HCT116 (cell line): ENCODE measurements at regions not wholly inside any gene's neighbourhood (a gene's known extent, or its start where the extent isn't known, plus 50 kb on each side); places are given as distances from the start of the nearest gene placed in this dataset.

Experiments
- ATAC-seq: fragments of 200-7000 bp; cut with Tn5 transposase; 2 replicates; pipeline ENCODE4 v1.9.1; 2020; ENCODE audit warnings: mild to moderate bottlenecking, moderate library complexity
- BruUV-seq: library from RNA; stranded (reverse); fragments of 400-500 nt; replicated peaks from 2 replicates; lab custom pipeline; 2021; lab: Mats Ljungman, UMichigan
- CTCF ChIA-PET: fragments of 300-600 bp; sonication (Branson Sonifier 250); formaldehyde crosslinking; loops from one replicate; lab custom pipeline; 2021; ENCODE audit warnings: antibody characterized with exemption; lab: Charles Lee
- POLR2A ChIA-PET: fragments of 300-600, 350-600 bp; sonication (Branson Sonifier 250); formaldehyde crosslinking; loops from one replicate; lab custom pipeline; 2021; ENCODE audit warnings: antibody characterized with exemption; lab: Charles Lee
- RAD21 ChIA-PET, 2 experiments: fragments of 300-600 bp; sonication (Branson Sonifier 250); formaldehyde crosslinking; loops; one replicate each; lab custom pipeline; 2023; ENCODE audit warnings: low total read pairs in 2 of 2; ENCODE audit not compliant: uncharacterized antibody in 2 of 2, unreplicated experiment in 2 of 2, low non-redundant PET in 1 of 2; lab: Charles Lee
- DNase-seq: peaks from one replicate; pipeline ENCODE4 v3.0.0-alpha.2; 2010; ENCODE audit warnings: low read depth, low spot score
- H2AFZ ChIP-seq: fragments of 200-600 bp; shearing (Covaris generic), sonication (generic); 2 replicates; pipeline ENCODE4 v1.6.1; 2017; ENCODE audit warnings: low read depth, mixed run types, mixed read lengths, antibody characterized with exemption, low read length; ENCODE audit not compliant: poor library complexity, severe bottlenecking
- H3K27ac ChIP-seq: 2 replicates; pipeline ENCODE4 v1.5.1; 2012; ENCODE audit warnings: low read depth, low read length
- H3K27me3 ChIP-seq: fragments of 200-600 bp; sonication (generic); 2 replicates; pipeline ENCODE4 v1.6.1; 2016; ENCODE audit warnings: mixed run types, low read length, mixed read lengths; ENCODE audit not compliant: insufficient read depth
- H3K36me3 ChIP-seq, 2 experiments: fragments of 200-500 bp in 1 of 2; fragments of 200-600 bp in 1 of 2; sonication (Bioruptor generic) in 1 of 2; sonication (generic) in 1 of 2; 2 replicates each; pipeline versions ENCODE4 v1.5.1 to v1.6.1; 2014 to 2016; ENCODE audit warnings: low read length in 2 of 2, inconsistent platforms in 1 of 2, mixed read lengths in 1 of 2, mixed run types in 1 of 2; ENCODE audit not compliant: insufficient read depth in 2 of 2, control insufficient read depth in 1 of 2
- H3K4me1 ChIP-seq, 2 experiments: fragments of 200-600 bp in 1 of 2; sonication (generic) in 1 of 2; 2 replicates each; pipeline versions ENCODE4 v1.5.1 to v1.6.1; 2012 to 2017; ENCODE audit warnings: low read length in 2 of 2, inconsistent platforms in 1 of 2, mild to moderate bottlenecking in 1 of 2, mixed read lengths in 1 of 2, mixed run types in 1 of 2, moderate library complexity in 1 of 2; ENCODE audit not compliant: insufficient read depth in 2 of 2, control insufficient read depth in 1 of 2
- H3K4me2 ChIP-seq: fragments of 200-600 bp; sonication (generic); 2 replicates; pipeline ENCODE4 v1.6.1; 2017; ENCODE audit warnings: mixed run types, low read length, mixed read lengths
- H3K4me3 ChIP-seq, 2 experiments: fragments of 200-600 bp in 1 of 2; sonication (generic) in 1 of 2; replicated peaks in 1 of 2; 2 replicates each; pipeline ENCODE4 v1.5.1; 2011 to 2016; ENCODE audit warnings: low read length in 2 of 2, control low read depth in 1 of 2, low read depth in 1 of 2, mild to moderate bottlenecking in 1 of 2, mixed read lengths in 1 of 2, mixed run types in 1 of 2
- H3K79me2 ChIP-seq: fragments of 200-600 bp; sonication (generic); 2 replicates; pipeline ENCODE4 v1.6.1; 2017; ENCODE audit warnings: mild to moderate bottlenecking, mixed run types, low read length, moderate library complexity, mixed read lengths; ENCODE audit not compliant: insufficient read depth
- H3K9ac ChIP-seq: fragments of 200-600 bp; sonication (generic); 2 replicates; pipeline ENCODE4 v1.6.1; 2016; ENCODE audit warnings: low read length, mixed read lengths
- H3K9me2 ChIP-seq: fragments of 200-600 bp; sonication (generic), shearing (Covaris generic); 2 replicates; pipeline ENCODE4 v1.6.1; 2017; ENCODE audit warnings: mixed run types, mild to moderate bottlenecking, moderate library complexity; ENCODE audit not compliant: insufficient read depth
- H3K9me3 ChIP-seq, 2 experiments: fragments of 200-500 bp in 1 of 2; fragments of 200-600 bp in 1 of 2; sonication (Bioruptor generic) in 1 of 2; sonication (generic) in 1 of 2; 2 replicates each; pipeline ENCODE4 v1.6.1; 2014 to 2017; ENCODE audit warnings: low read length in 2 of 2, mixed read lengths in 2 of 2, inconsistent platforms in 1 of 2, low read depth in 1 of 2, mild to moderate bottlenecking in 1 of 2, mixed run types in 1 of 2, moderate library complexity in 1 of 2; ENCODE audit not compliant: control insufficient read depth in 1 of 2, insufficient read depth in 1 of 2
- H4K20me1 ChIP-seq: fragments of 200-600 bp; sonication (generic), shearing (Covaris generic); 2 replicates; pipeline ENCODE4 v1.6.1; 2017; ENCODE audit warnings: mixed run types, mild to moderate bottlenecking, moderate library complexity; ENCODE audit not compliant: insufficient read depth
- EGR1 ChIP-seq: IDR thresholded peaks from 2 replicates; pipeline ENCODE4 v1.6.1; 2012; ENCODE audit warnings: low read depth
- EZH2phosphoT487 ChIP-seq: fragments of 200-600 bp; IDR thresholded peaks from 2 replicates; pipeline ENCODE4 v1.6.1; 2018; ENCODE audit warnings: antibody characterized with exemption, borderline replicate concordance
- POLR2A ChIP-seq: IDR thresholded peaks from 2 replicates; pipeline ENCODE4 v1.7.0; 2011; ENCODE audit warnings: borderline replicate concordance; ENCODE audit not compliant: insufficient read depth, insufficient read length; ENCODE audit errors: extremely low read depth
- POLR2AphosphoS5 ChIP-seq: IDR thresholded peaks from 2 replicates; pipeline ENCODE4 v1.6.1; 2011; ENCODE audit warnings: mild to moderate bottlenecking, low read depth, low read length, moderate library complexity
- SP1 ChIP-seq: IDR thresholded peaks from 2 replicates; pipeline ENCODE4 v1.6.1; 2012; ENCODE audit warnings: low read depth
- SRF ChIP-seq: IDR thresholded peaks from 2 replicates; pipeline ENCODE4 v1.6.1; 2012; ENCODE audit warnings: low read depth
- TCF7L2 ChIP-seq: IDR thresholded peaks from 2 replicates; pipeline ENCODE4 v1.7.0; 2011; ENCODE audit warnings: borderline replicate concordance, inconsistent platforms; ENCODE audit not compliant: insufficient read depth, insufficient read length; ENCODE audit errors: extremely low read depth
- YY1 ChIP-seq: IDR thresholded peaks from 2 replicates; pipeline ENCODE4 v1.6.1; 2011; ENCODE audit warnings: low read length, low read depth, moderate library complexity, mild to moderate bottlenecking; ENCODE audit not compliant: insufficient replicate concordance; ENCODE audit errors: extremely low read depth
- ZNF274 ChIP-seq: fragments of 200-500 bp; sonication (Bioruptor generic); IDR thresholded peaks from 2 replicates; pipeline ENCODE4 v1.6.1; 2014; ENCODE audit warnings: mild to moderate bottlenecking, low read depth, low read length, inconsistent platforms
- intact Hi-C: fragments of 100-400 bp; cut with micrococcal nuclease; formaldehyde crosslinking; loops from 2 replicates; pipeline ENCODE4 v1.10.0; 2022
- TF ChIP-seq, protein P1 (sequence below), 3 experiments: fragments of 200-600 bp in 1 of 3; sonication (generic) in 1 of 3; IDR thresholded peaks in 2 of 3; conservative IDR thresholded peaks in 1 of 3; 2 replicates each; pipeline ENCODE4 v1.5.1; 2012 to 2017; ENCODE audit warnings: low read depth in 2 of 3, low read length in 2 of 3, antibody characterized with exemption in 1 of 3, borderline replicate concordance in 1 of 3, control low read depth in 1 of 3, mild to moderate bottlenecking in 1 of 3, mixed read lengths in 1 of 3, mixed run types in 1 of 3, moderate library complexity in 1 of 3; ENCODE audit not compliant: insufficient read depth in 1 of 3
- TF ChIP-seq, protein P2 (sequence below): IDR thresholded peaks from 2 replicates; pipeline ENCODE4 v1.6.1; 2012; ENCODE audit warnings: low read depth
- TF ChIP-seq, protein P3 (sequence below): IDR thresholded peaks from 2 replicates; pipeline ENCODE4 v1.6.1; 2011; ENCODE audit warnings: mild to moderate bottlenecking, low read length, moderate library complexity; ENCODE audit not compliant: insufficient replicate concordance; ENCODE audit errors: extremely low read depth

DNA sequence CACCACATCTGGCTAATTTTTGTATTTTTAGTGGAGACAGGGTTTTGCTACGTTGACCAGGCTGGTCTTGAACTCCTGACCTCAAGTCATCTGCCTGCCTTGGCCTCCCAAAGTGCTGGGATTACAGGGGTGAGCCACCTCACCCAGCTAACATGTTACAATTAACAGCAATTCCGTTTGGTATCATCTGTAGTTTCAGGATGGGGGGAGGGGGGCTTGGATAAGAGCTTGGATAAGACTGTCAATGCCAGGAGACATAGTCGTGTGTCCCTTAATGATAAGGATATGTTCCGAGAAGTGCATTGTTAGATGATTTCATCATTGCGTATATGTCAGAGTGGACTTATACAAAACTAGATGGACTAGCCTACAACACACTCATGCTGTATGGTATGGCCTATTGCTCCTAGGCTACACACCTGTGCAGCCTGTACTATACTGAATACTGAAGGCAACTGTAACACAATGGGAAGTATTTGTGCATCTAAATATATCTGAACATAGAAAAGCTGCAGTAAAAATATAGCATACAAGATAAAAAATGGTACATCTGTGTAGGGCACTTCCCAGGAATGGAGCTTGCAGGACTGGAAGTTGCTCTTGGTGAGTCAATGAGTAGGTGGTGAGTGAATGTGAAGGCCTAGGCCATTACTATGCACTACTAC lies 103.9 kb upstream of the TNS3 start:
- no peak overlapping the region for H3K4me3 ChIP-seq
- intact Hi-C loops: no loop called here
- no peak for TF ChIP-seq POLR2AphosphoS5
- no peak for TF ChIP-seq ZNF274
- TF ChIP-seq TCF7L2: no peak
- no peak for TF ChIP-seq EGR1
- TF ChIP-seq, protein P1, sequence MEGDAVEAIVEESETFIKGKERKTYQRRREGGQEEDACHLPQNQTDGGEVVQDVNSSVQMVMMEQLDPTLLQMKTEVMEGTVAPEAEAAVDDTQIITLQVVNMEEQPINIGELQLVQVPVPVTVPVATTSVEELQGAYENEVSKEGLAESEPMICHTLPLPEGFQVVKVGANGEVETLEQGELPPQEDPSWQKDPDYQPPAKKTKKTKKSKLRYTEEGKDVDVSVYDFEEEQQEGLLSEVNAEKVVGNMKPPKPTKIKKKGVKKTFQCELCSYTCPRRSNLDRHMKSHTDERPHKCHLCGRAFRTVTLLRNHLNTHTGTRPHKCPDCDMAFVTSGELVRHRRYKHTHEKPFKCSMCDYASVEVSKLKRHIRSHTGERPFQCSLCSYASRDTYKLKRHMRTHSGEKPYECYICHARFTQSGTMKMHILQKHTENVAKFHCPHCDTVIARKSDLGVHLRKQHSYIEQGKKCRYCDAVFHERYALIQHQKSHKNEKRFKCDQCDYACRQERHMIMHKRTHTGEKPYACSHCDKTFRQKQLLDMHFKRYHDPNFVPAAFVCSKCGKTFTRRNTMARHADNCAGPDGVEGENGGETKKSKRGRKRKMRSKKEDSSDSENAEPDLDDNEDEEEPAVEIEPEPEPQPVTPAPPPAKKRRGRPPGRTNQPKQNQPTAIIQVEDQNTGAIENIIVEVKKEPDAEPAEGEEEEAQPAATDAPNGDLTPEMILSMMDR (IDR thresholded peaks at IDR 0.05 in 2 of 3, conservative IDR thresholded peaks at IDR 0.05 in 1 of 3; ENCODE audit: borderline replicate concordance in 1 of 3, insufficient read depth in 1 of 3, low read depth in 2 of 3, low read length in 2 of 3): no peak
- no peak for TF ChIP-seq EZH2phosphoT487
- H3K9me3 ChIP-seq: no peaks in the 10 kb centered on the region
- no peak for DNase-seq
- H3K27me3 ChIP-seq: no peaks in the 10 kb centered on the region
- no peak overlapping the region for H2AFZ ChIP-seq
- ChIA-PET CTCF (no interaction called here), POLR2A (no interaction called here), RAD21 (no interaction called here)
- no peaks in the 10 kb centered on the region for H3K4me1 ChIP-seq
- no peaks in the 10 kb centered on the region for H4K20me1 ChIP-seq
- no peaks in the 10 kb centered on the region for H3K79me2 ChIP-seq
- H3K27ac ChIP-seq: no peak overlapping the region
- H3K36me3 ChIP-seq: no peaks in the 10 kb centered on the region
- no TSS peak for BruUV-seq
- no peak for ATAC-seq
- no peak overlapping the region for H3K9ac ChIP-seq
- H3K9me2 ChIP-seq: no peaks in the 10 kb centered on the region
- H3K4me2 ChIP-seq: no peak overlapping the region

DNA sequence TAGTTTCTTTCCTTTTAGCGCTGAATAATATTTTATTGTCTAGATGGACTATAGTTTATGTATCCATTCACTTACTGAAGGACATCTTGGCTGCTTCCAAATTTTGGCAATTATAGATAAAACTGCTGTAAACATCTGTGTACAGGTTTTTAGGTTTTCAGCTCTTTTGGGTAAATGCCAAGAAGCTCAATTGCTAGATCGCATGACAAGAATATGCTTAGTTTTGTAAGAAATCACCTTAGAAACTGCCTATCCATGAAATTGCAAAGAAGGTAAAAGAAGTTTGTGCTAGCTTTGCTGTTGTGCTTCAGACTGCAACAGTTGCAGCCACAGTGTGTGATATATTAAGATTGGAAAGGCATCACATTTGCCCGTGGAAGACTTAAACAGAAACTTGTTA lies 103.2 kb upstream of the TNS3 start:
- no peaks in the 10 kb centered on the region for H3K36me3 ChIP-seq
- no peak overlapping the region for H3K4me2 ChIP-seq
- no TSS peak for BruUV-seq
- no peaks in the 10 kb centered on the region for H3K79me2 ChIP-seq
- ChIA-PET RAD21 (no interaction called here), CTCF (no interaction called here), POLR2A (interaction anchor here (0.7 kb wide), 1 partner anchor 45 kb away, joined by 3 read pairs; no protein-coding TSS in a partner anchor)
- H3K27ac ChIP-seq: no peak overlapping the region
- no peaks in the 10 kb centered on the region for H3K9me2 ChIP-seq
- no peaks in the 10 kb centered on the region for H3K27me3 ChIP-seq
- DNase-seq (no peak), ATAC-seq (no peak)
- no peak overlapping the region for H3K4me3 ChIP-seq
- H3K9ac ChIP-seq: no peak overlapping the region
- H2AFZ ChIP-seq: no peak overlapping the region
- no peaks in the 10 kb centered on the region for H4K20me1 ChIP-seq
- intact Hi-C loops: no loop called here
- no peaks in the 10 kb centered on the region for H3K9me3 ChIP-seq
- H3K4me1 ChIP-seq: no peaks in the 10 kb centered on the region
- TF ChIP-seq, protein P2, sequence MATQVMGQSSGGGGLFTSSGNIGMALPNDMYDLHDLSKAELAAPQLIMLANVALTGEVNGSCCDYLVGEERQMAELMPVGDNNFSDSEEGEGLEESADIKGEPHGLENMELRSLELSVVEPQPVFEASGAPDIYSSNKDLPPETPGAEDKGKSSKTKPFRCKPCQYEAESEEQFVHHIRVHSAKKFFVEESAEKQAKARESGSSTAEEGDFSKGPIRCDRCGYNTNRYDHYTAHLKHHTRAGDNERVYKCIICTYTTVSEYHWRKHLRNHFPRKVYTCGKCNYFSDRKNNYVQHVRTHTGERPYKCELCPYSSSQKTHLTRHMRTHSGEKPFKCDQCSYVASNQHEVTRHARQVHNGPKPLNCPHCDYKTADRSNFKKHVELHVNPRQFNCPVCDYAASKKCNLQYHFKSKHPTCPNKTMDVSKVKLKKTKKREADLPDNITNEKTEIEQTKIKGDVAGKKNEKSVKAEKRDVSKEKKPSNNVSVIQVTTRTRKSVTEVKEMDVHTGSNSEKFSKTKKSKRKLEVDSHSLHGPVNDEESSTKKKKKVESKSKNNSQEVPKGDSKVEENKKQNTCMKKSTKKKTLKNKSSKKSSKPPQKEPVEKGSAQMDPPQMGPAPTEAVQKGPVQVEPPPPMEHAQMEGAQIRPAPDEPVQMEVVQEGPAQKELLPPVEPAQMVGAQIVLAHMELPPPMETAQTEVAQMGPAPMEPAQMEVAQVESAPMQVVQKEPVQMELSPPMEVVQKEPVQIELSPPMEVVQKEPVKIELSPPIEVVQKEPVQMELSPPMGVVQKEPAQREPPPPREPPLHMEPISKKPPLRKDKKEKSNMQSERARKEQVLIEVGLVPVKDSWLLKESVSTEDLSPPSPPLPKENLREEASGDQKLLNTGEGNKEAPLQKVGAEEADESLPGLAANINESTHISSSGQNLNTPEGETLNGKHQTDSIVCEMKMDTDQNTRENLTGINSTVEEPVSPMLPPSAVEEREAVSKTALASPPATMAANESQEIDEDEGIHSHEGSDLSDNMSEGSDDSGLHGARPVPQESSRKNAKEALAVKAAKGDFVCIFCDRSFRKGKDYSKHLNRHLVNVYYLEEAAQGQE: no peak
- no peak for TF ChIP-seq YY1
- TF ChIP-seq SRF: no peak
- TF ChIP-seq, protein P3, sequence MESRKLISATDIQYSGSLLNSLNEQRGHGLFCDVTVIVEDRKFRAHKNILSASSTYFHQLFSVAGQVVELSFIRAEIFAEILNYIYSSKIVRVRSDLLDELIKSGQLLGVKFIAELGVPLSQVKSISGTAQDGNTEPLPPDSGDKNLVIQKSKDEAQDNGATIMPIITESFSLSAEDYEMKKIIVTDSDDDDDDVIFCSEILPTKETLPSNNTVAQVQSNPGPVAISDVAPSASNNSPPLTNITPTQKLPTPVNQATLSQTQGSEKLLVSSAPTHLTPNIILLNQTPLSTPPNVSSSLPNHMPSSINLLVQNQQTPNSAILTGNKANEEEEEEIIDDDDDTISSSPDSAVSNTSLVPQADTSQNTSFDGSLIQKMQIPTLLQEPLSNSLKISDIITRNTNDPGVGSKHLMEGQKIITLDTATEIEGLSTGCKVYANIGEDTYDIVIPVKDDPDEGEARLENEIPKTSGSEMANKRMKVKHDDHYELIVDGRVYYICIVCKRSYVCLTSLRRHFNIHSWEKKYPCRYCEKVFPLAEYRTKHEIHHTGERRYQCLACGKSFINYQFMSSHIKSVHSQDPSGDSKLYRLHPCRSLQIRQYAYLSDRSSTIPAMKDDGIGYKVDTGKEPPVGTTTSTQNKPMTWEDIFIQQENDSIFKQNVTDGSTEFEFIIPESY: no peak
- no peak for TF ChIP-seq POLR2A
- no peak for TF ChIP-seq EGR1
- no peak for TF ChIP-seq SP1
